SK-N-SH treated with all-trans-retinoic acid at 6 μM for 48 hours (cell line): ENCODE measurements at regions not wholly inside any gene's neighbourhood (a gene's known extent, or its start where the extent isn't known, plus 50 kb on each side); places are given as distances from the start of the nearest gene placed in this dataset.

ENCODE experiments used
- ATAC-seq: fragments of 200-7000 bp; cut with Tn5 transposase; 3 replicates; pipeline ENCODE4 v1.9.1; 2020; ENCODE audit warnings: mild to moderate bottlenecking, moderate library complexity
- ARNTL ChIP-seq: fragments of 450-650 bp; formaldehyde crosslinking; IDR thresholded peaks from 2 replicates; pipeline ENCODE4 v1.5.0; 2020; ENCODE audit warnings: low read depth, mild to moderate bottlenecking, moderate library complexity, borderline replicate concordance
- BACH2 ChIP-seq: fragments of 250-450 bp; sonication (Bioruptor Pico); IDR thresholded peaks from 2 replicates; pipeline ENCODE4 v1.9.0; 2021; ENCODE audit warnings: mild to moderate bottlenecking, borderline replicate concordance
- CREB5 ChIP-seq: fragments of 250-450 bp; sonication (Bioruptor Pico); IDR thresholded peaks from 2 replicates; pipeline ENCODE4 v1.5.1; 2020; ENCODE audit warnings: low read depth, mild to moderate bottlenecking, moderate library complexity
- CSDC2 ChIP-seq: fragments of 250-450 bp; sonication (Bioruptor Pico); IDR thresholded peaks from 2 replicates; pipeline ENCODE4 v1.5.0; 2020; ENCODE audit warnings: mild to moderate bottlenecking, moderate library complexity
- ESRRG ChIP-seq: fragments of 250-450 bp; sonication (Bioruptor Pico); IDR thresholded peaks from 2 replicates; pipeline ENCODE4 v1.6.1; 2021; ENCODE audit warnings: mild to moderate bottlenecking
- GLIS3 ChIP-seq: fragments of 250-450 bp; sonication (Bioruptor Pico); IDR thresholded peaks from 2 replicates; pipeline ENCODE4 v1.5.0; 2020; ENCODE audit warnings: mild to moderate bottlenecking, moderate library complexity
- ISL1 ChIP-seq: fragments of 250-450 bp; sonication (Bioruptor Pico); IDR thresholded peaks from 2 replicates; pipeline ENCODE4 v2.1.2; 2022; ENCODE audit warnings: mild to moderate bottlenecking, moderate library complexity
- OSR1 ChIP-seq: fragments of 250-450 bp; sonication (Bioruptor Pico); IDR thresholded peaks from 2 replicates; pipeline ENCODE4 v1.8.0; 2022; ENCODE audit warnings: moderate library complexity, mild to moderate bottlenecking, inconsistent platforms
- PATZ1 ChIP-seq: fragments of 250-450 bp; sonication (Bioruptor Pico); IDR thresholded peaks from 2 replicates; pipeline ENCODE4 v1.8.0; 2020; ENCODE audit warnings: mild to moderate bottlenecking, moderate library complexity, borderline replicate concordance
- POU6F1 ChIP-seq: fragments of 250-450 bp; sonication (Bioruptor Pico); IDR thresholded peaks from 2 replicates; pipeline ENCODE4 v1.8.0; 2021; ENCODE audit warnings: low read depth, mild to moderate bottlenecking, moderate library complexity, borderline replicate concordance
- PPARA ChIP-seq: fragments of 250-450 bp; sonication (Bioruptor Pico); IDR thresholded peaks from 2 replicates; pipeline ENCODE4 v1.5.0; 2020; ENCODE audit warnings: mild to moderate bottlenecking, borderline replicate concordance
- RARB ChIP-seq: fragments of 250-450 bp; sonication (Bioruptor Pico); IDR thresholded peaks from 2 replicates; pipeline ENCODE4 v1.8.0; 2021; ENCODE audit warnings: mild to moderate bottlenecking, moderate library complexity
- SNAI2 ChIP-seq: fragments of 250-450 bp; sonication (Bioruptor Pico); IDR thresholded peaks from 2 replicates; pipeline ENCODE4 v1.5.0; 2020; ENCODE audit warnings: mild to moderate bottlenecking, moderate library complexity
- TCF4 ChIP-seq: fragments of 250-450 bp; sonication (Bioruptor Pico); IDR thresholded peaks from 2 replicates; pipeline ENCODE4 v1.8.0; 2021; ENCODE audit warnings: mild to moderate bottlenecking, moderate library complexity, borderline replicate concordance
- TOX ChIP-seq: fragments of 250-450 bp; sonication (Bioruptor Pico); IDR thresholded peaks from 2 replicates; pipeline ENCODE4 v1.8.0; 2021; ENCODE audit warnings: mild to moderate bottlenecking, moderate library complexity, borderline replicate concordance
- ZC3H10 ChIP-seq: fragments of 250-450 bp; sonication (Bioruptor Pico); IDR thresholded peaks from 2 replicates; pipeline ENCODE4 v1.5.1; 2021; ENCODE audit warnings: mild to moderate bottlenecking, moderate library complexity
- ZFP3 ChIP-seq: fragments of 250-450 bp; sonication (Bioruptor Pico); IDR thresholded peaks from 2 replicates; pipeline ENCODE4 v1.5.0; 2020; ENCODE audit warnings: mild to moderate bottlenecking, moderate library complexity
- ZFP30 ChIP-seq: fragments of 450-650 bp; formaldehyde crosslinking; IDR thresholded peaks from 2 replicates; pipeline ENCODE4 v1.5.0; 2022; ENCODE audit warnings: mild to moderate bottlenecking, moderate library complexity
- ZNF565 ChIP-seq: fragments of 450-650 bp; formaldehyde crosslinking; conservative IDR thresholded peaks from 2 replicates; pipeline ENCODE4 v1.5.0; 2020; ENCODE audit warnings: low read depth, mild to moderate bottlenecking, moderate library complexity
- ZNF70 ChIP-seq: fragments of 450-650 bp; formaldehyde crosslinking; IDR thresholded peaks from 2 replicates; pipeline ENCODE4 v1.5.0; 2020; ENCODE audit warnings: mild to moderate bottlenecking, moderate library complexity
- ZNF8 ChIP-seq: fragments of 450-650 bp; formaldehyde crosslinking; IDR thresholded peaks from 2 replicates; pipeline ENCODE4 v1.5.0; 2020; ENCODE audit warnings: mild to moderate bottlenecking, moderate library complexity
- TF ChIP-seq, protein P1 (sequence below): fragments of 250-450 bp; sonication (Bioruptor Pico); IDR thresholded peaks from 2 replicates; pipeline ENCODE4 v1.5.1; 2021; ENCODE audit warnings: mild to moderate bottlenecking, moderate library complexity

GRCh38 chr2:215517391-215517790 is 81.5 kb upstream of the FN1 start:
- ATAC-seq = no peak
- no peak for TF ChIP-seq ZNF70 (CRISPR knock-in tag)
- TF ChIP-seq ZFP30 (CRISPR knock-in tag) = no peak
- no peak for TF ChIP-seq SNAI2
- no peak for TF ChIP-seq ZNF8 (CRISPR knock-in tag)
- TF ChIP-seq GLIS3 (CRISPR knock-in tag) = no peak
- TF ChIP-seq BACH2 = no peak
- TF ChIP-seq, protein P1, sequence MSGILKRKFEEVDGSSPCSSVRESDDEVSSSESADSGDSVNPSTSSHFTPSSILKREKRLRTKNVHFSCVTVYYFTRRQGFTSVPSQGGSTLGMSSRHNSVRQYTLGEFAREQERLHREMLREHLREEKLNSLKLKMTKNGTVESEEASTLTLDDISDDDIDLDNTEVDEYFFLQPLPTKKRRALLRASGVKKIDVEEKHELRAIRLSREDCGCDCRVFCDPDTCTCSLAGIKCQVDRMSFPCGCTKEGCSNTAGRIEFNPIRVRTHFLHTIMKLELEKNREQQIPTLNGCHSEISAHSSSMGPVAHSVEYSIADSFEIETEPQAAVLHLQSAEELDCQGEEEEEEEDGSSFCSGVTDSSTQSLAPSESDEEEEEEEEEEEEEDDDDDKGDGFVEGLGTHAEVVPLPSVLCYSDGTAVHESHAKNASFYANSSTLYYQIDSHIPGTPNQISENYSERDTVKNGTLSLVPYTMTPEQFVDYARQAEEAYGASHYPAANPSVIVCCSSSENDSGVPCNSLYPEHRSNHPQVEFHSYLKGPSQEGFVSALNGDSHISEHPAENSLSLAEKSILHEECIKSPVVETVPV = no peak
- TF ChIP-seq TOX (CRISPR knock-in tag) = no peak
- TF ChIP-seq PPARA (CRISPR knock-in tag) = no peak
- TF ChIP-seq PATZ1 (CRISPR knock-in tag) = no peak
- no peak for TF ChIP-seq ISL1
- TF ChIP-seq ZC3H10 = no peak
- TF ChIP-seq OSR1 (CRISPR knock-in tag) = no peak
- no peak for TF ChIP-seq RARB (CRISPR knock-in tag)
- TF ChIP-seq CSDC2 (CRISPR knock-in tag) = no peak
- TF ChIP-seq POU6F1 (CRISPR knock-in tag) = no peak
- no peak for TF ChIP-seq ARNTL (CRISPR knock-in tag)

DNA sequence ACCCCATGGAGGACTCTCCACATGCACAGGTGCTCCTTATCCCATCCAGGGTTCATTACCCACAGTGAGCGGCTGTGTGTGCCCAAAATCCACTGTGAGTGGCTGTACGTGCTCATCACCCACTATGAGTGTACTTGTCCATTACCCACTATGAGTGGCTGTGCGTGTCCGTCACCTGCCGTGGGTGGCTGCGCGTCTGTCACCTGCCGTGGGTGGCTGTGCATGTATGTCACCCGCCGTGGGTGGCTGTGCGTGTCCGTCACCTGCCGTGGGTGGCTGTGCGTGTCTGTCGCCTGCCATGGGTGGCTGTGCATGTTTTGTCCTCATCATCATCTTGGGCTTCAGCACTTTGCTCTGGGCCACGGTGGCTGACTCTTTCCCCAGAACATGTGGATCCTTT is 78.6 kb upstream of the FN1 start:
- no peak for ATAC-seq
- TF ChIP-seq ISL1 = no peak
- TF ChIP-seq BACH2 = no peak
- no peak for TF ChIP-seq SNAI2
- no peak for TF ChIP-seq PPARA (CRISPR knock-in tag)
- TF ChIP-seq CSDC2 (CRISPR knock-in tag) = no peak
- TF ChIP-seq TOX (CRISPR knock-in tag) = no peak
- no peak for TF ChIP-seq ZFP30 (CRISPR knock-in tag)
- no peak for TF ChIP-seq ZNF70 (CRISPR knock-in tag)
- no peak for TF ChIP-seq RARB (CRISPR knock-in tag)
- no peak for TF ChIP-seq ZC3H10
- no peak for TF ChIP-seq TCF4 (CRISPR knock-in tag)
- TF ChIP-seq ARNTL (CRISPR knock-in tag) = no peak
- no peak for TF ChIP-seq ESRRG
- TF ChIP-seq ZNF565 (CRISPR knock-in tag) = no peak
- TF ChIP-seq GLIS3 (CRISPR knock-in tag) = no peak

DNA sequence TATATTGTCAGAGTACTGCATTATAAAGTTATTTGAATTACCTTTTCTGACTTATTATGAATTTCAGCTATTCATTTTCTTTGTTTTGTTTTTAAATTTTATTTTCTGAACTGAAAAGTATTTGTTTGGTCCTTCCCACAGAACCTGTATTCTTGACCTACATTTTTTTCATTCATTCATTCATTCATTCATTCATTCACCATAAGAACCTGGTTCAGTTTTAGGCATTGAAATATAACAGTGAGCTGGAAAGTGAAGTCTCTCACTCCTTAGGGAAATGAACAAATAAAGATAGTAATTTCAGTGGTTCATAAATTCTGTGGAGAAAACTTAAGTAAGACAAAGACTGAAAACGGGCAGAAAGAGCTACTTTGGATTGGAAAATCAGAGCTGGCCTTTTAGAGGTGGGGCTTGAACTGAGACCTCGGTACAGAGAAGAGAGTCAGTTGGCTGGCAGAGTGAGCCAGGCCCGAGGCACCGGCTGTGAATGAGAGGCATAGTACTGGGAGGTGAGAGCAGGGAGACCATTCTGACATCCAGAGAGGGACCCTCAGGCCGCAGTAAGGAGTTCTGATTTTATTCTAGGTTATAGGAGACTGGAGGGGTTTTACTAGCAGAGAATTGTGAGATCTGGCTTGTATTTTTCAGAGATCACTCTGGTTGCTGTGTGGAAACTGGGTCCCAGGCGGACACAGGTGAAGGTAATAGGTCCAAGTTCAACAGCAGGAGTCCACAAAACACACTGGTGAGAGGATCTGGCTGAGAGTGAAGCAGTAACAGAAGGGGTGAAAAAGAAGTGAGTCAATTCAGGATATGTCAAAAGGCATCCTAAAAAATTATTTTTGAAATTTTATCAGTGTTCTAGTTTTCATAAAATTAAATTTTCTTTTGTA is 75.8 kb upstream of the FN1 start:
- no peak for ATAC-seq
- TF ChIP-seq ESRRG = no peak
- TF ChIP-seq ZNF565 (CRISPR knock-in tag) = no peak
- no peak for TF ChIP-seq SNAI2
- TF ChIP-seq ARNTL (CRISPR knock-in tag) = no peak
- TF ChIP-seq OSR1 (CRISPR knock-in tag) = no peak
- no peak for TF ChIP-seq TOX (CRISPR knock-in tag)
- TF ChIP-seq CREB5 = no peak

DNA sequence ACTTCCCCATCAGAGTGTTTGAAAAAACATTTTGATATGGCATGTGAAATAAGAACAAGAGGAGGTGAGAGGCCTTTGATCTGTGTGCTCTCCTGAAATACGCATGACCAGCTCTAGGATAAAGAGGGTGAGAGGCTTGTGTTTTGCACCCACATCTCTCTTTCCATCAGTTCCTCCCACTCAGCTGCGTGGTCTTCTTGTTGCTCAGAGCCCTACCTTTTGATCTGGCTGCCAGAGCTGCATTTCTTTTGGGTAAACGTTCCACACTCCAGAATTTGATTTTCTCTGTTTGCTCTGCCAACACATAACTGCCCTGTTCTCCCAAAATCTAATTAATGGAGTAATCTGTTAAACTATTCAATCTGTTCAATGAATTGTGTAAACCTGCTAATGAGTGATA is 72.0 kb upstream of the FN1 start:
- ATAC-seq = no peak
- no peak for TF ChIP-seq ESRRG
- TF ChIP-seq ISL1 = no peak
- TF ChIP-seq ZNF70 (CRISPR knock-in tag) = no peak
- no peak for TF ChIP-seq TCF4 (CRISPR knock-in tag)
- no peak for TF ChIP-seq ZFP3 (CRISPR knock-in tag)
- no peak for TF ChIP-seq CREB5
- TF ChIP-seq GLIS3 (CRISPR knock-in tag) = no peak
- no peak for TF ChIP-seq OSR1 (CRISPR knock-in tag)
- TF ChIP-seq ZNF8 (CRISPR knock-in tag) = no peak
- TF ChIP-seq BACH2 = no peak
- no peak for TF ChIP-seq TOX (CRISPR knock-in tag)
- no peak for TF ChIP-seq RARB (CRISPR knock-in tag)
- TF ChIP-seq, protein P1 = no peak
- TF ChIP-seq PATZ1 (CRISPR knock-in tag) = no peak
